Stimulated activated CD4-positive, alpha-beta T cell treated with anti-CD3 and anti-CD28 coated beads, Interleukin-15, amount 100 ng/mL, for 48 hours (primary cell): ENCODE measurements at regions not wholly inside any gene's neighbourhood (a gene's known extent, or its start where the extent isn't known, plus 50 kb on each side); places are given as distances from the start of the nearest gene placed in this dataset.

Source experiments
- DNase-seq, 2 donors: peaks; one replicate each; pipeline ENCODE4 v3.0.0-alpha.2; 2020; ENCODE audit warnings: low read depth in 2 of 2

GRCh38 chr2:176612736-176613135 lies 343.5 kb downstream of the MTX2 start:
- DNase-seq: no peak

- no peak for DNase-seq
These were observed 344.2 kb downstream of the MTX2 start for GRCh38 chr2:176613323-176613987.

- DNase-seq: no peak
These were observed 344.8 kb downstream of the MTX2 start for GRCh38 chr2:176614049-176614448.

- no peak for DNase-seq
These were observed 345.7 kb downstream of the MTX2 start for GRCh38 chr2:176614930-176615329.

GRCh38 chr2:176619504-176619903 lies 350.3 kb downstream of the MTX2 start:
- no peak for DNase-seq

GRCh38 chr2:176621350-176621749 lies 352.1 kb downstream of the MTX2 start:
- no peak for DNase-seq

GRCh38 chr2:176622792-176623191 lies 353.6 kb downstream of the MTX2 start:
- no peak for DNase-seq

- DNase-seq: no peak
These were observed 357.6 kb downstream of the MTX2 start for GRCh38 chr2:176626796-176627195.

- no peak for DNase-seq
These were observed 359.2 kb downstream of the MTX2 start for GRCh38 chr2:176628438-176628837.

GRCh38 chr2:176633754-176634153 lies 364.5 kb downstream of the MTX2 start:
- DNase-seq: no peak

GRCh38 chr2:176636401-176636800 lies 367.2 kb downstream of the MTX2 start:
- no peak for DNase-seq

- DNase-seq: no peak
These were observed 367.9 kb downstream of the MTX2 start for GRCh38 chr2:176637142-176637485.

GRCh38 chr2:176637486-176638166 lies 368.4 kb downstream of the MTX2 start:
- no peak for DNase-seq

- DNase-seq: peak in 1 of 2 donors; percentile 33
These were observed 369.1 kb downstream of the MTX2 start for GRCh38 chr2:176638167-176639015.

- DNase-seq: no peak
These were observed 369.7 kb downstream of the MTX2 start for GRCh38 chr2:176639016-176639343.

GRCh38 chr2:176639671-176640070 lies 370.4 kb downstream of the MTX2 start:
- DNase-seq: no peak

- DNase-seq: no peak
These were observed 372.2 kb downstream of the MTX2 start for GRCh38 chr2:176641436-176641835.

GRCh38 chr2:176642074-176642473 lies 372.8 kb downstream of the MTX2 start:
- DNase-seq: no peak

GRCh38 chr2:176643646-176644045 lies 374.4 kb downstream of the MTX2 start:
- DNase-seq: no peak

- DNase-seq: no peak
These were observed 376.3 kb downstream of the MTX2 start for GRCh38 chr2:176645494-176645893.

- DNase-seq: no peak
These were observed 376.9 kb downstream of the MTX2 start for GRCh38 chr2:176646033-176646615.

- DNase-seq: no peak
These were observed 378.3 kb downstream of the MTX2 start for GRCh38 chr2:176647325-176648165.
